ENCODE measurements at regions not wholly inside any gene's neighbourhood (a gene's known extent, or its start where the extent isn't known, plus 50 kb on each side); places are given as distances from the start of the nearest gene placed in this dataset.
"Not testable (repeated sequence)": the region's sequence is repeated elsewhere in the genome, so short reads cannot be mapped to it uniquely, and the experiment has no call there.

DNA sequence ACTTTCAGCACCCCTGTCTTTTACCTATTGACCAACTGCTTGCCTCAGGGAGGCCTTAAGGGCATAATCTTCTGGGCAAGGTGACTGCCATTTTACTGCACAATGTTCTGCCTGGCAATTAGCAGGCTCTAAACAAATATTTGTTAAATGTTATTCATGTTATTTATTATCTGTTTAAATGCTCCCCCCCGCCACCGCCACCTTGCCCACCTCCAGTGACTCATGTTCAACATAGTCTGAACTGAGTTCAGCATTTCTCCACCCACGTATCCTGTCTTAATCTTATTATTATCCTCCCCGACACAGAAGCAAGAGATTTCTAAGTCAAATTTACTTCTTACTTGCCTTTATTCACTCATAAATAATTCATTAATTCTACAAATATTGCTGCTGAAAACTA, 144.8 kb downstream of the LIG4 start:
- no peak overlapping the region for H3K9ac ChIP-seq (ENCODE audit: low read length)
- H2AFZ ChIP-seq (ENCODE audit: low read length), result peak overlapping the region; percentile 54; the same call in 1 of the 2 replicates
- H3F3A ChIP-seq (ENCODE audit: low read length, unreplicated experiment), result no peaks in the 10 kb centered on the region
- H3K36me3 ChIP-seq (ENCODE audit: low read depth, low read length), result no peaks in the 10 kb centered on the region
- ChIA-PET CTCF (no interaction called here), POLR2A (ENCODE audit: unreplicated experiment) (no interaction called here)
- ATAC-seq, result no peak
- H3K79me2 ChIP-seq (ENCODE audit: low read length), result no peaks in the 10 kb centered on the region
- BruUV-seq (replicated peaks), result no TSS peak
- intact Hi-C loops (cut with micrococcal nuclease), result no loop called here
- H3K4me2 ChIP-seq (ENCODE audit: low read length), result no peak overlapping the region; the same call in 1 of the 2 replicates
- H3K4me3 ChIP-seq (ENCODE audit: low read length), result no peak overlapping the region
- DNase-seq, result no peak
- no peaks in the 10 kb centered on the region for H3K9me2 ChIP-seq (replicated peaks; ENCODE audit: low read length)
- no peak overlapping the region for H3K27ac ChIP-seq (ENCODE audit: low read length)
- H3K9me3 ChIP-seq (ENCODE audit: low read length), result no peaks in the 10 kb centered on the region
- H3K27me3 ChIP-seq (ENCODE audit: low read length), result no peaks in the 10 kb centered on the region
- no peaks in the 10 kb centered on the region for H4K20me1 ChIP-seq (ENCODE audit: low read length)
- TF ChIP-seq EZH2phosphoT487 (IDR thresholded peaks at IDR 0.05; ENCODE audit: borderline replicate concordance, low read length) (no peak), EZH2 (IDR thresholded peaks at IDR 0.05; ENCODE audit: low read length, unreplicated experiment) (no peak), CTCF (conservative IDR thresholded peaks at IDR 0.05; ENCODE audit: low read depth, low read length) (no peak)
- no peaks in the 10 kb centered on the region for H3K4me1 ChIP-seq (ENCODE audit: insufficient read depth, low read length)

DNA sequence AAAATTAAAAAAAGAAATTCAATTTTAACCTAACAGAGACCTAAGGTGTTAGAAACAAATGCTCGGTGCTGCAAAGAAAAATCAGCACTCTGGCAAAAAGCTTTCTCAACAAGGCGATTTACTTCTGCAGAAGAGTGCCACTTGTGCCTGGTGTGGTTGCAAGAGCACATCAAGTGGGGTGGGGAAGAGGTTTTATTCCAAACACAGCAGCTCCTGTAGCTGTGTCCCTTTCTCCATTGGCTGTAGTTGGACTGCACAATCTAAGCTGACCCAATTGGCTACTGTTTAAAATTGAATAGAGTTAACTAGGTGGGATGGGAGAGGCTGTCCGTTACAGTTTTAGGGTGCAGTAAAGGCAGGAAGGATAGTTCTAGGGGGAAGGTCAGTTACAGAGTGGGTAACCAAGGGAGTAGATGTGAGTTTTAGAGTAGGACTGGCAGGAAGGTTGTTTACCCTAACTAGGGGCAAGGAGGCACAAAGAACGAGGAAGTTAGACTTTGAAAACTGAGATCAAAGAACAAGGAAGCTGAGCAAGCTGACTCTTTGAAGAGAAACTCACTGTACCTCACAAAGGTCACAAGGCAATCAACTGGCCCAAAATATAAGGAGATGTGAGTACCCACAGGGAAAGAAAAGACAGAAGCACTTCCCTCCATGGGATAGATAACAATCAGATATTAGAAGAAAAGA, 145.7 kb downstream of the LIG4 start:
- CTCF ChIA-PET, result no interaction called here
- BruUV-seq (replicated peaks), result no TSS peak

GRCh38 chr13:108064372-108064771, 151.0 kb downstream of the LIG4 start:
- POLR2A ChIA-PET (ENCODE audit: unreplicated experiment); H3K4me1 ChIP-seq (ENCODE audit: insufficient read depth, low read length); H3K27me3 ChIP-seq (ENCODE audit: low read length); H3K9me3 ChIP-seq (ENCODE audit: low read length); H4K20me1 ChIP-seq (ENCODE audit: low read length); ATAC-seq; CTCF ChIA-PET; H3K27ac ChIP-seq (ENCODE audit: low read length); H2AFZ ChIP-seq (ENCODE audit: low read length); intact Hi-C loops (cut with micrococcal nuclease); H3K36me3 ChIP-seq (ENCODE audit: low read depth, low read length); H3K4me2 ChIP-seq (ENCODE audit: low read length); H3K9me2 ChIP-seq (replicated peaks; ENCODE audit: low read length); H3K9ac ChIP-seq (ENCODE audit: low read length); H3K79me2 ChIP-seq (ENCODE audit: low read length); H3K4me3 ChIP-seq (ENCODE audit: low read length); DNase-seq; H3F3A ChIP-seq (ENCODE audit: low read length, unreplicated experiment); BruUV-seq (replicated peaks): not testable (repeated sequence)

More for the DNA sequence above, 145.7 kb downstream of the LIG4 start:
- Histone ChIP-seq H3K4me1 (ENCODE audit: insufficient read depth, low read length) (no peaks in the 10 kb centered on the region), H3K27me3 (ENCODE audit: low read length) (no peaks in the 10 kb centered on the region), H3K79me2 (ENCODE audit: low read length) (no peaks in the 10 kb centered on the region), H3K9me3 (ENCODE audit: low read length) (no peaks in the 10 kb centered on the region), H3K4me2 (ENCODE audit: low read length) (no peak overlapping the region), H3K36me3 (ENCODE audit: low read depth, low read length) (no peaks in the 10 kb centered on the region), H3K4me3 (ENCODE audit: low read length) (no peak overlapping the region), H3F3A (ENCODE audit: low read length, unreplicated experiment) (no peaks in the 10 kb centered on the region), H3K9ac (ENCODE audit: low read length) (no peak overlapping the region), H3K27ac (ENCODE audit: low read length) (no peak overlapping the region), H3K9me2 (replicated peaks; ENCODE audit: low read length) (no peaks in the 10 kb centered on the region), H4K20me1 (ENCODE audit: low read length) (no peaks in the 10 kb centered on the region), H2AFZ (ENCODE audit: low read length) (no peak overlapping the region)
- ATAC-seq, result no peak
- no peak for DNase-seq
- TF ChIP-seq EZH2phosphoT487 (IDR thresholded peaks at IDR 0.05; ENCODE audit: borderline replicate concordance, low read length) (no peak), EZH2 (IDR thresholded peaks at IDR 0.05; ENCODE audit: low read length, unreplicated experiment) (no peak), CTCF (conservative IDR thresholded peaks at IDR 0.05; ENCODE audit: low read depth, low read length) (no peak)
- intact Hi-C loops (cut with micrococcal nuclease), result no loop called here
- POLR2A ChIA-PET (ENCODE audit: unreplicated experiment), result no interaction called here

Data from PC-3 (cell line).